Ascending aorta (tissue), 2 donors: ENCODE measurements at regions not wholly inside any gene's neighbourhood (a gene's known extent, or its start where the extent isn't known, plus 50 kb on each side); places are given as distances from the start of the nearest gene placed in this dataset.

ENCODE experiments used
- DNase-seq, 2 donors: peaks; one replicate each; pipeline ENCODE4 v3.0.0-alpha.2; 2019; ENCODE audit warnings: low spot score in 2 of 2
- H3K27ac ChIP-seq, 2 donors: fragments of 200-600 bp; sonication (generic); one replicate each; pipeline ENCODE4 v1.5.1; 2016 to 2017; ENCODE audit warnings: mild to moderate bottlenecking in 1 of 2
- H3K27me3 ChIP-seq: fragments of 200-600 bp; sonication (generic); one replicate; pipeline ENCODE4 v1.5.1; 2017
- H3K36me3 ChIP-seq, 2 donors: fragments of 200-600 bp; sonication (generic); one replicate each; pipeline ENCODE4 v1.5.1; 2016
- H3K4me1 ChIP-seq, 2 donors: fragments of 200-600 bp; sonication (generic); one replicate each; pipeline ENCODE4 v1.5.1; 2016 to 2017; ENCODE audit warnings: mild to moderate bottlenecking in 1 of 2
- H3K4me3 ChIP-seq, 2 donors: fragments of 200-600 bp; sonication (generic); one replicate each; pipeline ENCODE4 v1.5.1; 2016 to 2017; ENCODE audit warnings: mild to moderate bottlenecking in 1 of 2
- H3K9me3 ChIP-seq, 2 donors: fragments of 200-600 bp; sonication (generic); one replicate each; pipeline ENCODE4 v1.5.1; 2016
- CTCF ChIP-seq, 3 experiments: fragments of 200-600 bp in 2 of 3; fragments of 450-650 bp in 1 of 3; sonication (generic) in 2 of 3; IDR thresholded peaks; one replicate each; pipeline ENCODE4 v1.5.1; 2016 to 2019; ENCODE audit warnings: antibody characterized with exemption in 3 of 3, mild to moderate bottlenecking in 1 of 3, moderate library complexity in 1 of 3
- intact Hi-C: fragments of 100-400 bp; cut with DNase I; formaldehyde crosslinking; loops from one replicate; pipeline ENCODE4 v1.15.1; 2023

- Histone ChIP-seq H3K27me3 (no peaks in the 10 kb centered on the region), H3K36me3 (no peaks in the 10 kb centered on the region), H3K4me1 (no peaks in the 10 kb centered on the region), H3K9me3 (no peaks in the 10 kb centered on the region), H3K27ac (no peak overlapping the region), H3K4me3 (no peak overlapping the region)
- DNase-seq: no peak
- intact Hi-C loops: no loop called here
- no peak for TF ChIP-seq CTCF (IDR thresholded peaks at IDR 0.05)
Measured at GRCh38 chr4:116953947-116954346, 131.4 kb downstream of the TRAM1L1 start.

GRCh38 chr4:116952530-116953136 is 132.7 kb downstream of the TRAM1L1 start:
- intact Hi-C loops: no loop called here
- H3K9me3 ChIP-seq: no peaks in the 10 kb centered on the region
- DNase-seq: no peak
- no peaks in the 10 kb centered on the region for H3K27me3 ChIP-seq
- no peak for TF ChIP-seq CTCF (IDR thresholded peaks at IDR 0.05)
- no peaks in the 10 kb centered on the region for H3K4me1 ChIP-seq
- no peaks in the 10 kb centered on the region for H3K36me3 ChIP-seq
- no peak overlapping the region for H3K4me3 ChIP-seq
- H3K27ac ChIP-seq: no peak overlapping the region

GRCh38 chr4:116949856-116950255 is 135.5 kb downstream of the TRAM1L1 start:
- DNase-seq: no peak
- TF ChIP-seq CTCF (IDR thresholded peaks at IDR 0.05): no peak
- no peak overlapping the region for H3K4me3 ChIP-seq
- intact Hi-C loops: no loop called here
- no peak overlapping the region for H3K27ac ChIP-seq
- H3K36me3 ChIP-seq: no peaks in the 10 kb centered on the region
- H3K27me3 ChIP-seq: no peaks in the 10 kb centered on the region
- H3K4me1 ChIP-seq: no peaks in the 10 kb centered on the region
- H3K9me3 ChIP-seq: no peaks in the 10 kb centered on the region

GRCh38 chr4:116942315-116942714 is 143.1 kb downstream of the TRAM1L1 start:
- H3K4me3 ChIP-seq: no peak overlapping the region
- H3K27me3 ChIP-seq: no peaks in the 10 kb centered on the region
- intact Hi-C loops: no loop called here
- TF ChIP-seq CTCF (IDR thresholded peaks at IDR 0.05): no peak
- DNase-seq: no peak
- no peaks in the 10 kb centered on the region for H3K9me3 ChIP-seq
- H3K27ac ChIP-seq: no peak overlapping the region
- no peaks in the 10 kb centered on the region for H3K36me3 ChIP-seq
- H3K4me1 ChIP-seq: no peaks in the 10 kb centered on the region

- no peak for DNase-seq
- H3K4me3 ChIP-seq: no peak overlapping the region
- no peak overlapping the region for H3K27ac ChIP-seq
- H3K4me1 ChIP-seq: no peaks in the 10 kb centered on the region
- no peak for TF ChIP-seq CTCF (IDR thresholded peaks at IDR 0.05)
- no peaks in the 10 kb centered on the region for H3K27me3 ChIP-seq
- H3K9me3 ChIP-seq: no peaks in the 10 kb centered on the region
- intact Hi-C loops: no loop called here
- H3K36me3 ChIP-seq: no peaks in the 10 kb centered on the region
Measured at GRCh38 chr4:116930329-116930728, 155.0 kb downstream of the TRAM1L1 start.
